Mesothelial cell of epicardium (in vitro differentiated cells): ENCODE measurements at regions not wholly inside any gene's neighbourhood (a gene's known extent, or its start where the extent isn't known, plus 50 kb on each side); places are given as distances from the start of the nearest gene placed in this dataset.

Source experiments
- DNase-seq, 2 experiments: peaks; one replicate each; pipeline ENCODE4 v3.0.0; 2021; ENCODE audit warnings: low spot score in 2 of 2; ENCODE audit not compliant: unreplicated experiment in 2 of 2
- H3K27ac Mint-ChIP-seq: 2 replicates; pipeline ENCODE4 v1.8.0; 2021; ENCODE audit warnings: mixed read lengths
- H3K27me3 Mint-ChIP-seq: 2 replicates; pipeline ENCODE4 v1.8.0; 2021; ENCODE audit warnings: low read depth, mixed read lengths
- H3K36me3 Mint-ChIP-seq: 2 replicates; pipeline ENCODE4 v1.8.0; 2021; ENCODE audit warnings: mixed read lengths
- H3K4me1 Mint-ChIP-seq: 2 replicates; pipeline ENCODE4 v1.8.0; 2021; ENCODE audit warnings: mixed read lengths
- H3K4me3 Mint-ChIP-seq: 2 replicates; pipeline ENCODE4 v1.8.0; 2021; ENCODE audit warnings: mild to moderate bottlenecking, moderate library complexity, mixed read lengths
- H3K9me3 Mint-ChIP-seq: 2 replicates; pipeline ENCODE4 v1.8.0; 2021; ENCODE audit warnings: mixed read lengths
- CTCF ChIP-seq: fragments of 200-600 bp; sonication (generic); IDR thresholded peaks from one replicate; pipeline ENCODE4 v1.5.0; 2021; ENCODE audit warnings: antibody characterized with exemption; ENCODE audit not compliant: unreplicated experiment

GRCh38 chr2:164351536-164351935 is 269.7 kb downstream of the GRB14 start:
- Mint-ChIP-seq H3K27me3 (peaks cover 9% of the 10 kb centered on the region), H3K36me3 (no peaks in the 10 kb centered on the region), H3K27ac (no peak overlapping the region), H3K9me3 (no peaks in the 10 kb centered on the region), H3K4me1 (no peaks in the 10 kb centered on the region), H3K4me3 (no peak overlapping the region)
- TF ChIP-seq CTCF, result no peak
- DNase-seq, result no peak

GRCh38 chr2:164335947-164336346 is 285.3 kb downstream of the GRB14 start:
- DNase-seq, result no peak
- Mint-ChIP-seq H3K27me3 (no peaks in the 10 kb centered on the region), H3K4me1 (no peaks in the 10 kb centered on the region), H3K36me3 (no peaks in the 10 kb centered on the region), H3K4me3 (no peak overlapping the region), H3K9me3 (peaks cover 12% of the 10 kb centered on the region), H3K27ac (no peak overlapping the region)
- TF ChIP-seq CTCF, result no peak

GRCh38 chr2:164335128-164335527 is 286.2 kb downstream of the GRB14 start:
- no peaks in the 10 kb centered on the region for H3K4me1 Mint-ChIP-seq
- no peak overlapping the region for H3K4me3 Mint-ChIP-seq
- no peaks in the 10 kb centered on the region for H3K27me3 Mint-ChIP-seq
- H3K36me3 Mint-ChIP-seq, result no peaks in the 10 kb centered on the region
- no peak for TF ChIP-seq CTCF
- peaks cover 12% of the 10 kb centered on the region for H3K9me3 Mint-ChIP-seq
- no peak overlapping the region for H3K27ac Mint-ChIP-seq
- no peak for DNase-seq

- no peak for DNase-seq
- no peaks in the 10 kb centered on the region for H3K27me3 Mint-ChIP-seq
- no peak for TF ChIP-seq CTCF
- no peaks in the 10 kb centered on the region for H3K4me1 Mint-ChIP-seq
- H3K36me3 Mint-ChIP-seq, result no peaks in the 10 kb centered on the region
- no peak overlapping the region for H3K27ac Mint-ChIP-seq
- H3K9me3 Mint-ChIP-seq, result peaks cover 21% of the 10 kb centered on the region
- H3K4me3 Mint-ChIP-seq, result no peak overlapping the region
Observed at GRCh38 chr2:164328310-164328709, 293.0 kb downstream of the GRB14 start.

GRCh38 chr2:164323978-164324377 is 297.3 kb downstream of the GRB14 start:
- no peak overlapping the region for H3K27ac Mint-ChIP-seq
- H3K27me3 Mint-ChIP-seq, result no peaks in the 10 kb centered on the region
- H3K4me3 Mint-ChIP-seq, result no peak overlapping the region
- H3K9me3 Mint-ChIP-seq, result peaks cover 35% of the 10 kb centered on the region
- no peaks in the 10 kb centered on the region for H3K4me1 Mint-ChIP-seq
- H3K36me3 Mint-ChIP-seq, result no peaks in the 10 kb centered on the region
- no peak for TF ChIP-seq CTCF
- no peak for DNase-seq

GRCh38 chr2:164314148-164314547 is 307.1 kb downstream of the GRB14 start:
- no peak for DNase-seq
- Mint-ChIP-seq H3K27ac (no peak overlapping the region), H3K4me1 (no peaks in the 10 kb centered on the region), H3K4me3 (no peak overlapping the region), H3K9me3 (no peaks in the 10 kb centered on the region), H3K27me3 (peaks cover 2% of the 10 kb centered on the region), H3K36me3 (no peaks in the 10 kb centered on the region)
- TF ChIP-seq CTCF, result no peak
